ENCODE measurements at regions not wholly inside any gene's neighbourhood (a gene's known extent, or its start where the extent isn't known, plus 50 kb on each side); places are given as distances from the start of the nearest gene placed in this dataset.

- no peak for TF ChIP-seq CTCF (conservative IDR thresholded peaks at IDR 0.05)
- TF ChIP-seq ZFX (IDR thresholded peaks at IDR 0.05), result no peak
These were observed 763.6 kb upstream of the SLITRK6 start for GRCh38 chr13:86562866-86563265.
